Skin epidermis (tissue), 12 donors: ENCODE measurements at regions not wholly inside any gene's neighbourhood (a gene's known extent, or its start where the extent isn't known, plus 50 kb on each side); places are given as distances from the start of the nearest gene placed in this dataset.

ENCODE experiments used
- H3K27ac ChIP-seq, 21 experiments: fragments of 200-600 bp; sonication (generic) in 11 of 21; one replicate each; pipeline ENCODE4 v1.5.0; 2020; ENCODE audit warnings: mild to moderate bottlenecking in 3 of 21, inconsistent platforms in 2 of 21, moderate library complexity in 2 of 21
- H3K4me3 ChIP-seq, 7 experiments: fragments of 200-600 bp; sonication (generic) in 2 of 7; one replicate each; pipeline ENCODE4 v1.5.0; 2020; ENCODE audit warnings: inconsistent platforms in 2 of 7, mild to moderate bottlenecking in 2 of 7, moderate library complexity in 1 of 7

- no peak overlapping the region for H3K27ac ChIP-seq
- H3K4me3 ChIP-seq = no peak overlapping the region
Measured at GRCh38 chr6:25010902-25011625, 75.3 kb upstream of the RIPOR2 start.

GRCh38 chr6:25012657-25013056 is 76.9 kb upstream of the RIPOR2 start:
- no peak overlapping the region for H3K27ac ChIP-seq

GRCh38 chr6:25013246-25013645 is 77.5 kb upstream of the RIPOR2 start:
- no peak overlapping the region for H3K4me3 ChIP-seq
- no peak overlapping the region for H3K27ac ChIP-seq

More at GRCh38 chr6:25012657-25013056, 76.9 kb upstream of the RIPOR2 start:
- no peak overlapping the region for H3K4me3 ChIP-seq

DNA sequence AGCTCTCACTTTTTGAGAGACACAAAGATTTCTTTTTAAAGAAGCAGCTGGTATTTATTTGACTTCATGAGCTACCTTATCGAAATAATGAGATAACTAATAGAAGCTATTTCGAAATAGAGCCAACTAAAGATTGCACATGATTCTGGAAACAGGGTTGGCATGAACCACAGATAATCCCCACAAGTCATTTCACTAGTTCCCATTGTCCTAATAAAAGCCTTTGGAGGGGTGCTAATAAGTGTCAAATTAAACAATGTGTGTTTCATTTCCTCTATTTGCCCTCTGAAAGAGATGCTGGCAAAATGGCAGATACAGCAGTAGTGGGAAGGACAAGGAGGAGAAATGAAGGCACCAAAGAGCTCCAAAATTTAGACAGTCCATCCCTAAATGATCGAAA is 78.6 kb upstream of the RIPOR2 start:
- no peak overlapping the region for H3K4me3 ChIP-seq
- peak overlapping the region in 4 of 21 experiments; percentile 1 to 57 (median 33) for H3K27ac ChIP-seq

GRCh38 chr6:25014791-25015560 is 79.2 kb upstream of the RIPOR2 start:
- peak overlapping the region in 6 of 21 experiments; percentile 1 to 62 (median 19) for H3K27ac ChIP-seq
- H3K4me3 ChIP-seq = no peak overlapping the region

DNA sequence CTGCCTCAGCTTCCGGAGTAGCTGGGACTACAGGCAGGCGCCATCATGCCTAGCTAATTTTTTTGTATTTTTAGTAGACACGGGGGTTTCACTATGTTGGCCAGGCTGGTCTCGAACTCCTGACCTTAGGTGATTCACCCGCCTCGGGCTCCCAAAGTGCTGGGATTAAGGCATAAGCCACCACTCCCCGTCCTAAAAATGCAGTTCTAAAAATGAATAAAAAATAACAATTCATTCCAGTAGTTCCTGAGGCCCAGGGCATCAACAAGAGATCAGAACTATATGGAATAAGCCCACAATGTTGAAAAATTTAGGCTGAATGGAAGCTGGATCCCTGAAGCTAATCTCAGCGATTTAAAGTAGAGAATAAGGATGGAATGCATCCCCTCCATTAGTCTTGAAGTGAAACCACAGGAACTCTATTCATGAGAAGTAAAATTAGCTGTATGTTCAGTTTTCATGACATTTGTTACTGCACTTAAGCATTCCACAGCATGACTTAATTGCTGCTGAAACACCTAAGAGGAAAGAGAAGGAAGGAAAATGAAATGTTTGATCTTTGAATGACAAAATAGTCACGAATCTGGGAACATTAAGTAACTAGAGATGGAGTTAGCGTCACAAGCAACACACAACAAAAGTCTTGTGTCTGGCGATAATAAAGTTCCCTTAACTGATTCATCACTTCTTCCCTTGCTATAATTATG is 80.4 kb upstream of the RIPOR2 start:
- no peak overlapping the region for H3K4me3 ChIP-seq
- H3K27ac ChIP-seq = peak overlapping the region in 6 of 21 experiments; percentile 5 to 62 (median 34)

- peak overlapping the region in 1 of 21 experiments; percentile 17 for H3K27ac ChIP-seq
Measured at GRCh38 chr6:25017486-25017885, 81.7 kb upstream of the RIPOR2 start.

DNA sequence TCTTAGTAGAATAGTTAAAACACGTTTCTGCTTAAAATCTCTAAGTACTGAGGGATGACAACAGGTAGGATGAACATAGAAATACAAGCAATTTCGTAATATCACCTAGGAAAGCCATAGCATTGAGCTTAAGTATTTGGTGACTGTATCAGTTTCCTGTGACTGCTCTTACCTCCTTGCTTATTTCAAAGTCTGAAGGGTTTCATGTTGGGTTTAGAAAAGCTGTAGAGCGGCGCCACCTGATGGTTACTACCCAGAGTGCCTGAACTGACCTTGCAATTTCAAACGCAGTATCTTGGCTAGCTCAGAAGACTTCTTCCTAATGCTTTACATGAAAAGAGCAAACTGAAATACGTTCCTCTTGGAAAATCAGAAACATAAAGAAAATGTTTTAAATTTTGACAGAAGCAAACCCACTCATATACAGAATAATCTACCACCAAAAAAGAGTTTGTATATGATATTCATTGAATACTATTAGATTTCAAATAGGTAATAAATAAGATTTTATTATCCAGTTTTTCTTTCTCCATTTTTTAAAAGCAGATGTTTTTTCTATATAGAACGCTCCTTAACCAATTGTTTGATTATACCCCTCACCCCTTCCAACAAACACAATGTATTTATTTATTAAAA is 82.3 kb upstream of the RIPOR2 start:
- no peak overlapping the region for H3K4me3 ChIP-seq
- peak overlapping the region in 1 of 21 experiments; percentile 17 for H3K27ac ChIP-seq

More at GRCh38 chr6:25017486-25017885, 81.7 kb upstream of the RIPOR2 start:
- no peak overlapping the region for H3K4me3 ChIP-seq

- Histone ChIP-seq H3K4me3 (no peak overlapping the region), H3K27ac (no peak overlapping the region)
Measured at GRCh38 chr6:25018568-25018954, 82.8 kb upstream of the RIPOR2 start.

DNA sequence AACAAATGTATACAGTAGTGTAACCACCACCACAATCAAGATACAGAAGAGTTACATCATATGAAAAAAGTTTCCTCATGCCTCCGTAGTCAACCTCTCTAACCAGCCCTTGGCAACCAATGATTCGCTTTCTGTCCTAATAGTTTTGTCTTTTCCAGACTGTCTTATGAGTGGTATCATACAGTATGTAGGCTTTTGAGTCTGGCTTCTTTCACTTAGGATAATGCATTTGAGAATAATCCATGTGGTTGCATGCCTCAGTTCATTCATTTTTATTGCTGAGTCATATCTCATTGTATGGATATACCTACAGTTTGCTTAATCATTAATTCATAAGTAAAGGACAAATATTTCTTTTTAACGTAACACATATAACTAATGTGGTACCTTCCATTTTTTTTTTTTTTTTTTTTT is 86.4 kb upstream of the RIPOR2 start:
- Histone ChIP-seq H3K4me3 (no peak overlapping the region), H3K27ac (no peak overlapping the region)

- Histone ChIP-seq H3K4me3 (no peak overlapping the region), H3K27ac (no peak overlapping the region)
Measured at GRCh38 chr6:25023781-25024180, 88.0 kb upstream of the RIPOR2 start.

GRCh38 chr6:25024821-25025220 is 89.1 kb upstream of the RIPOR2 start:
- Histone ChIP-seq H3K4me3 (no peak overlapping the region), H3K27ac (no peak overlapping the region)

GRCh38 chr6:25025248-25025918 is 89.6 kb upstream of the RIPOR2 start:
- Histone ChIP-seq H3K4me3 (no peak overlapping the region), H3K27ac (peak overlapping the region in 3 of 21 experiments; percentile 22 to 80 (median 34))

DNA sequence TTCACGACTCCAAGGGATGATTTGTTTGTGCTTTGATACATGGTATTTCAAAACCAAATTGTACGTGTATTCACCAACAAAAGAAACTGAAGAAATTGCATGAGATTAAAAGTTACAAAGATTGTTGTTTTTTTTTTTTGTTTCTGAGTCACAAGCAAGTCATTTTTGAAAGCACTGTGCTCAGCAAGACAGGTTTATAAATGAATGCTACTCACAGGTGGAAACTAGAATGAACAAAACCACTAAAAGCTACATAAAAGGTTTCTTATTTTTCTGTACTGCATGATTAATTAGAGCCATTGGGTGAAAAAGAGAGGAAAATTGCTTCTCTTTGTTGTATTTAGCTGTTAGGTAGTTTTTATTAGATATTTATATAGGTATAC is 90.2 kb upstream of the RIPOR2 start:
- H3K4me3 ChIP-seq = no peak overlapping the region
- peak overlapping the region in 3 of 21 experiments; percentile 22 to 80 (median 34) for H3K27ac ChIP-seq

DNA sequence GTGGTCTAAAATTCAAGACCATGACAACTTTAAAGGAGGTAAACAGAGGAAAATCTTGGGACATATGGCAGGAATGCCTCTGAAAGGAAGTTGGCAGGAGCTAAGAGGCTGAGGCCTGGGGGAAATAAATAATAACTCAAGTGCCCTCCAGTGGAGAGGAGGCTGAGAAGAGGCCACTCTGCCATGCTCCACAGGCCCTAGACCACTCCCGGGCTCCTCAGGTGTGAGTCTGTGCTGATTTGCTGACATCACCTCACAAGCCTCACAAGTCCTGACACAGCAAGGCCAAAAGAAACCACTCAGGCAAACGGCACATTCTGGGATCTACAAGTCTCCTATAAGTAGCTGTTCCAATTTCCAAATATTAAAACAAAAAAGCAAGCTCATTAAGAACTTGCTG is 91.0 kb upstream of the RIPOR2 start:
- Histone ChIP-seq H3K4me3 (no peak overlapping the region), H3K27ac (peak overlapping the region in 4 of 21 experiments; percentile 25 to 80 (median 58))

- H3K4me3 ChIP-seq = peak overlapping the region in 1 of 7 experiments; percentile 7
Measured at GRCh38 chr6:25027221-25027916, 91.6 kb upstream of the RIPOR2 start.

DNA sequence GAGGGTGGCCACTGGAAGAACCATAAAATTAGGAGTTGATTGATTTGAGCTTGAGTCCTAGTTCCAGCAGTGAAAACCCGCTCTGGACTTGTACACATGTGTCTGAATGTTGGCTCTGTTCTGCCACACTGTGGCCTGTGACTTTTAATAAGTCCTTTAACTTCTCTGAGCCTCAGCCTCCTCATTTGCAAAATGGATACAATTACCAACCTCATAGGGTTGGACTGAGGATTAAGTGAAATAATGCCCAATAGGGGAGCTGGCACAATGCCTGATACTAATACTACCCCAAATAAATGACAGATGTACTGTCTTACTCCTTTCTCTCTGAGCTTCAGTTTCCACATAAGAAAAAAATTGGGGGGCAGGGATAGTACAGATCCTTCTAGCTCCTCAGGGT is 92.6 kb upstream of the RIPOR2 start:
- no peak overlapping the region for H3K4me3 ChIP-seq
- peak overlapping the region in 2 of 21 experiments; percentile 41 to 80 for H3K27ac ChIP-seq

More at GRCh38 chr6:25027221-25027916, 91.6 kb upstream of the RIPOR2 start:
- H3K27ac ChIP-seq = peak overlapping the region in 9 of 21 experiments; percentile 9 to 80 (median 41)

- Histone ChIP-seq H3K4me3 (no peak overlapping the region), H3K27ac (no peak overlapping the region)
Measured at GRCh38 chr6:25032934-25033333, 97.2 kb upstream of the RIPOR2 start.
